ENCODE measurements at regions not wholly inside any gene's neighbourhood (a gene's known extent, or its start where the extent isn't known, plus 50 kb on each side); places are given as distances from the start of the nearest gene placed in this dataset.
"Not testable (repeated sequence)": the region's sequence is repeated elsewhere in the genome, so short reads cannot be mapped to it uniquely, and the experiment has no call there.

DNA sequence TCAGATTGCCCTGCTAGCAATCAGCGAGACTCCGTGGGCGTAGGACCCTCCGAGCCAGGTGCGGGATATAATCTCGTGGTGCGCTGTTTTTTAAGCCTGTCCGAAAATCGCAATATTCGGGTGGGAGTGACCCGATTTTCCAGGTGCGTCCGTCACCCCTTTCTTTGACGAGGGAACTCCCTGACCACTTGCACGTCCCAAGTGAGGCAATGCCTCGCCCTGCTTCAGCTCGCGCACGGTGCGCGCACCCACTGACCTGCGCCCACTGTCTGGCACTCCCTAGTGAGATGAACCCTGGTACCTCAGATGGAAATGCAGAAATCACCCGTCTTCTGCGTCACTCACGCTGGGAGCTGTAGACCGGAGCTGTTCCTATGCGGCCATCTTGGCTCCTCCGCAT lies 971.0 kb downstream of the NXPH1 start:
- not testable (repeated sequence) for TF ChIP-seq EZH2 (IDR thresholded peaks at IDR 0.05); CTCF (IDR thresholded peaks at IDR 0.05 in 2 of 3, conservative IDR thresholded peaks at IDR 0.05 in 1 of 3; ENCODE audit: borderline replicate concordance in 1 of 3, insufficient read depth in 1 of 3, low read depth in 2 of 3, low read length in 2 of 3); RAD21 (IDR thresholded peaks at IDR 0.05; ENCODE audit: low read depth); SRF (IDR thresholded peaks at IDR 0.05; ENCODE audit: low read depth); SP1 (IDR thresholded peaks at IDR 0.05; ENCODE audit: low read depth); POLR2A (IDR thresholded peaks at IDR 0.05; ENCODE audit: borderline replicate concordance, extremely low read depth, insufficient read depth, insufficient read length); POLR2AphosphoS5 (IDR thresholded peaks at IDR 0.05; ENCODE audit: low read depth, low read length); ZNF274 (IDR thresholded peaks at IDR 0.05; ENCODE audit: low read depth, low read length); JUND (IDR thresholded peaks at IDR 0.05); CBX3 (IDR thresholded peaks at IDR 0.05; ENCODE audit: low read depth)
- TF ChIP-seq, protein P1, sequence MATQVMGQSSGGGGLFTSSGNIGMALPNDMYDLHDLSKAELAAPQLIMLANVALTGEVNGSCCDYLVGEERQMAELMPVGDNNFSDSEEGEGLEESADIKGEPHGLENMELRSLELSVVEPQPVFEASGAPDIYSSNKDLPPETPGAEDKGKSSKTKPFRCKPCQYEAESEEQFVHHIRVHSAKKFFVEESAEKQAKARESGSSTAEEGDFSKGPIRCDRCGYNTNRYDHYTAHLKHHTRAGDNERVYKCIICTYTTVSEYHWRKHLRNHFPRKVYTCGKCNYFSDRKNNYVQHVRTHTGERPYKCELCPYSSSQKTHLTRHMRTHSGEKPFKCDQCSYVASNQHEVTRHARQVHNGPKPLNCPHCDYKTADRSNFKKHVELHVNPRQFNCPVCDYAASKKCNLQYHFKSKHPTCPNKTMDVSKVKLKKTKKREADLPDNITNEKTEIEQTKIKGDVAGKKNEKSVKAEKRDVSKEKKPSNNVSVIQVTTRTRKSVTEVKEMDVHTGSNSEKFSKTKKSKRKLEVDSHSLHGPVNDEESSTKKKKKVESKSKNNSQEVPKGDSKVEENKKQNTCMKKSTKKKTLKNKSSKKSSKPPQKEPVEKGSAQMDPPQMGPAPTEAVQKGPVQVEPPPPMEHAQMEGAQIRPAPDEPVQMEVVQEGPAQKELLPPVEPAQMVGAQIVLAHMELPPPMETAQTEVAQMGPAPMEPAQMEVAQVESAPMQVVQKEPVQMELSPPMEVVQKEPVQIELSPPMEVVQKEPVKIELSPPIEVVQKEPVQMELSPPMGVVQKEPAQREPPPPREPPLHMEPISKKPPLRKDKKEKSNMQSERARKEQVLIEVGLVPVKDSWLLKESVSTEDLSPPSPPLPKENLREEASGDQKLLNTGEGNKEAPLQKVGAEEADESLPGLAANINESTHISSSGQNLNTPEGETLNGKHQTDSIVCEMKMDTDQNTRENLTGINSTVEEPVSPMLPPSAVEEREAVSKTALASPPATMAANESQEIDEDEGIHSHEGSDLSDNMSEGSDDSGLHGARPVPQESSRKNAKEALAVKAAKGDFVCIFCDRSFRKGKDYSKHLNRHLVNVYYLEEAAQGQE (IDR thresholded peaks at IDR 0.05; ENCODE audit: low read depth): not testable (repeated sequence)
- TF ChIP-seq, protein P2, sequence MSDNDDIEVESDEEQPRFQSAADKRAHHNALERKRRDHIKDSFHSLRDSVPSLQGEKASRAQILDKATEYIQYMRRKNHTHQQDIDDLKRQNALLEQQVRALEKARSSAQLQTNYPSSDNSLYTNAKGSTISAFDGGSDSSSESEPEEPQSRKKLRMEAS (IDR thresholded peaks at IDR 0.05): not testable (repeated sequence)
